Stomach (tissue), 8 donors: ENCODE measurements at regions not wholly inside any gene's neighbourhood (a gene's known extent, or its start where the extent isn't known, plus 50 kb on each side); places are given as distances from the start of the nearest gene placed in this dataset.

Experiments used
- DNase-seq, 2 donors: peaks; one replicate each; pipeline versions ENCODE4 v3.0.0 to v3.0.0-alpha.2; 2013 to 2019
- H3K27ac ChIP-seq, 5 donors: fragments of 200-600 bp in 4 of 5; sonication (generic) in 4 of 5; one replicate each; pipeline ENCODE4 v1.5.1; 2013 to 2019; ENCODE audit warnings: mild to moderate bottlenecking in 1 of 5, moderate library complexity in 1 of 5
- H3K27me3 ChIP-seq, 3 donors: fragments of 200-600 bp; sonication (generic); one replicate each; pipeline ENCODE4 v1.5.1; 2017 to 2019; ENCODE audit warnings: mixed run types in 1 of 3
- H3K36me3 ChIP-seq, 4 donors: fragments of 200-600 bp; sonication (generic); 1 replicate in 3 of 4; 2 replicates in 1 of 4; pipeline ENCODE4 v1.5.1; 2016 to 2019
- H3K4me1 ChIP-seq, 4 donors: fragments of 200-600 bp; sonication (generic); one replicate each; pipeline ENCODE4 v1.5.1; 2016 to 2019
- H3K4me3 ChIP-seq, 4 donors: fragments of 200-600 bp; sonication (generic) in 3 of 4; one replicate each; pipeline ENCODE4 v1.5.1; 2016 to 2019; ENCODE audit warnings: mild to moderate bottlenecking in 1 of 4
- H3K9me3 ChIP-seq, 4 donors: fragments of 200-600 bp; sonication (generic); one replicate each; pipeline ENCODE4 v1.5.1; 2016 to 2019
- EP300 ChIP-seq: sonication (generic); formaldehyde crosslinking; IDR thresholded peaks from one replicate; pipeline ENCODE4 v1.6.1; 2017; ENCODE audit warnings: antibody characterized with exemption
- POLR2A ChIP-seq, 4 donors: fragments of 450-650 bp; IDR thresholded peaks; one replicate each; pipeline ENCODE4 v1.6.1; 2016; ENCODE audit warnings: antibody characterized with exemption in 4 of 4, control low read depth in 2 of 4, mild to moderate bottlenecking in 1 of 4, moderate library complexity in 1 of 4
- POLR2AphosphoS5 ChIP-seq, 3 donors: sonication (generic); formaldehyde crosslinking; IDR thresholded peaks; one replicate each; pipeline ENCODE4 v1.6.1; 2016; ENCODE audit warnings: antibody characterized with exemption in 3 of 3
- WGBS, 5 donors: extraction: QIAGEN DNeasy Blood & Tissue Kit in 3 of 5; methylation state at CpG; one replicate each; pipeline versions ENCODE4 v1.1.5 to v1.1.7; 2013 to 2018; 5-methylcytosine and 5-hydroxymethylcytosine counted together
- intact Hi-C: fragments of 100-400 bp; cut with DNase I; formaldehyde crosslinking; loops from one replicate; pipeline ENCODE4 v1.15.1; 2023; ENCODE audit warnings: low total_unique reads
- TF ChIP-seq, protein P1 (sequence below), 7 experiments: fragments of 450-650 bp in 4 of 7; fragments of 200-600 bp in 3 of 7; sonication (generic) in 3 of 7; IDR thresholded peaks; one replicate each; pipeline ENCODE4 v1.5.1; 2016 to 2019; ENCODE audit warnings: antibody characterized with exemption in 7 of 7, control low read depth in 2 of 7, mild to moderate bottlenecking in 1 of 7
- donor health status: healthy with polysubstance abuse.
- donor health status: Bipolar disorder and iron deficiency.
- donor health status: healthy.

DNA sequence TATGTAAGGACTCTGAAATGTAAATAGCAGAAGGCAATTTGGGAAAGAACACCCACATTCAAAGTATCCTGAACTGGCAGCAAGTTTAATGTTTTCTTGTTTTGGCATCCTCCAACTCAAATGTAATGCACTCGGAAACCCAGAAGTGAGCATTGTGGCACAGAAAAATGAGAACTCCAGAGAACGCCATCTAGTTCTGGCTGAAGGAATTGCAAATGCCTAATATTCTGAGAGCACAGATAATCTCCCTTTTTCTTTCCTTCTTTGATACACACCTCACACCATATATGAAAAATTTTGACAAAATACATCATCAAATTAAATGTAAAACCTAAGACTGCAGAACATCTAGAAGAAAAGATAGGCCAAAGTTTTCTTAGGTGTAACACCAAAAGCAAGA lies 52.1 kb downstream of the PWWP3B start:
- no peak for DNase-seq
- Histone ChIP-seq H3K9me3 (no peaks in the 10 kb centered on the region), H3K27me3 (no peaks in the 10 kb centered on the region), H3K4me3 (no peak overlapping the region), H3K36me3 (no peaks in the 10 kb centered on the region), H3K27ac (no peak overlapping the region), H3K4me1 (no peaks in the 10 kb centered on the region)
- intact Hi-C loops: no loop called here
- TF ChIP-seq, protein P1, sequence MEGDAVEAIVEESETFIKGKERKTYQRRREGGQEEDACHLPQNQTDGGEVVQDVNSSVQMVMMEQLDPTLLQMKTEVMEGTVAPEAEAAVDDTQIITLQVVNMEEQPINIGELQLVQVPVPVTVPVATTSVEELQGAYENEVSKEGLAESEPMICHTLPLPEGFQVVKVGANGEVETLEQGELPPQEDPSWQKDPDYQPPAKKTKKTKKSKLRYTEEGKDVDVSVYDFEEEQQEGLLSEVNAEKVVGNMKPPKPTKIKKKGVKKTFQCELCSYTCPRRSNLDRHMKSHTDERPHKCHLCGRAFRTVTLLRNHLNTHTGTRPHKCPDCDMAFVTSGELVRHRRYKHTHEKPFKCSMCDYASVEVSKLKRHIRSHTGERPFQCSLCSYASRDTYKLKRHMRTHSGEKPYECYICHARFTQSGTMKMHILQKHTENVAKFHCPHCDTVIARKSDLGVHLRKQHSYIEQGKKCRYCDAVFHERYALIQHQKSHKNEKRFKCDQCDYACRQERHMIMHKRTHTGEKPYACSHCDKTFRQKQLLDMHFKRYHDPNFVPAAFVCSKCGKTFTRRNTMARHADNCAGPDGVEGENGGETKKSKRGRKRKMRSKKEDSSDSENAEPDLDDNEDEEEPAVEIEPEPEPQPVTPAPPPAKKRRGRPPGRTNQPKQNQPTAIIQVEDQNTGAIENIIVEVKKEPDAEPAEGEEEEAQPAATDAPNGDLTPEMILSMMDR (IDR thresholded peaks at IDR 0.05): peak in 2 of 7 experiments; percentile 13 to 14
- no peak for TF ChIP-seq POLR2AphosphoS5 (IDR thresholded peaks at IDR 0.05)
- no peak for TF ChIP-seq EP300
- no peak for TF ChIP-seq POLR2A (IDR thresholded peaks at IDR 0.05)
- WGBS, 5 donors: 20 to 51% (median 28%) methylated on average over 2 of the region's 2 CpGs

DNA sequence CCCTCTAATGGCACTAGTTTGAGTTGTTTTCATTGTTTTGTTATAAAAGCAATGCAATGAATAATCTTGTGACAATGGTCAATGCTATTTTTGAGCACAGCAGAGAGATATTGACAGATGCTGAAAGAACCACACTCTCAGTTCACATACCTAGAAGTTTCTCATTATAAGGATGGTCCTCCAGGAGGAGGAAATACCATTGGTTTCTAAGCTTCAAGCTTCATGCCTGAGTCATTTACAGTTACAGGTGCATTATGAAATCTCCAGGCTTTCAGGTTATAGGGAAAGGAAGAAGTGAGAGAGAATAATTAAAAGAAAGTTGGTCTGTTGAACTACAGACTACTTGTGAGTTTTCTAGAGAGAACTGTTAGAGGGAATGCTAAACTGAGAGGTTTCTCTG lies 75.3 kb downstream of the PWWP3B start:
- intact Hi-C loops: no loop called here
- TF ChIP-seq POLR2AphosphoS5 (IDR thresholded peaks at IDR 0.05) (no peak), EP300 (no peak), POLR2A (IDR thresholded peaks at IDR 0.05) (no peak)
- TF ChIP-seq, protein P1 (IDR thresholded peaks at IDR 0.05): no peak
- Histone ChIP-seq H3K4me1 (no peaks in the 10 kb centered on the region), H3K36me3 (no peaks in the 10 kb centered on the region), H3K27ac (no peak overlapping the region), H3K4me3 (no peak overlapping the region), H3K27me3 (no peaks in the 10 kb centered on the region), H3K9me3 (no peaks in the 10 kb centered on the region)
- DNase-seq: no peak

DNA sequence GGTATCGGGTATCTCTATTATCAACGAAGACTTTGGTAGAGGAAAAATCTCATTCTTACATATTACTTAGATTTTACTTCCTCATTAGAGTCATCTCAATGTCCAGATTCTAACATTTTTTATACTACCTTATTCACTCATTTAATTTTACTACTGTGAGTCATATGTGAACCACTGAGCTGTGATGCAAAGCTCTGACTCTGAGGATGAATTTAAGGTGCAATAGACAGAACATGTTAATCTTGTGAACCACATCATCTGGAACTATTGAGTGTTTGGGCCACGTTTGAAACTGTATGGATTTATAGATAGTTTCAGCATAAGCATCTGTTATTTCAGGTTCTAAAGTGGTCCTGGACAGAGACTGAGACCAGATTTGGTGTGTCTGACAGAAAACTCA lies 78.4 kb downstream of the PWWP3B start:
- Histone ChIP-seq H3K4me1 (no peaks in the 10 kb centered on the region), H3K27me3 (no peaks in the 10 kb centered on the region), H3K36me3 (no peaks in the 10 kb centered on the region), H3K4me3 (no peak overlapping the region), H3K27ac (no peak overlapping the region), H3K9me3 (no peaks in the 10 kb centered on the region)
- intact Hi-C loops: no loop called here
- no peak for TF ChIP-seq EP300
- DNase-seq: no peak
- 58 to 75% (median 64%) methylated on average over 3 of the region's 3 CpGs for WGBS, 5 donors

DNA sequence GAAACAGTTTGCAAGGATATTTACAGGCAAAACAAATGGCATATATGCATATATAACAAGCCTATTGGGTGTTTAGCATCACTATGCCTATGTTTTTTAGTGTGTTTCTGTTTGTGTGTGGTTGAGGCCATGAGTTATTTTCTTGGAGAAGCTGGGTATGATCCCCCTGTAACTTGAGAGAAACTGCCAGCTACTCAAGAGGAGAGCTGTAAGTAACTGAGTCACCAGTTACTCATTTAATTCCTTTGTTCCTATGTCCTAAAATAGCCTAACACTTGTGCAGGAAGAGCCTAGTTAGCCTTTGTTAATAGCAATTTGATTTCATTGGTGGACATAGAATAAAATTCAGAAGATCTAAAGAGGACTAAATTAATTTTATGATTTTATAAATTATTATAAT lies 79.1 kb downstream of the PWWP3B start:
- H3K27me3 ChIP-seq: no peaks in the 10 kb centered on the region
- H3K4me3 ChIP-seq: no peak overlapping the region
- H3K9me3 ChIP-seq: no peaks in the 10 kb centered on the region
- TF ChIP-seq POLR2AphosphoS5 (IDR thresholded peaks at IDR 0.05) (no peak), EP300 (no peak), POLR2A (IDR thresholded peaks at IDR 0.05) (no peak)
- TF ChIP-seq, protein P1 (IDR thresholded peaks at IDR 0.05): no peak
- no peaks in the 10 kb centered on the region for H3K36me3 ChIP-seq
- H3K4me1 ChIP-seq: no peaks in the 10 kb centered on the region
- no peak overlapping the region for H3K27ac ChIP-seq
- intact Hi-C loops: no loop called here
- DNase-seq: no peak

DNA sequence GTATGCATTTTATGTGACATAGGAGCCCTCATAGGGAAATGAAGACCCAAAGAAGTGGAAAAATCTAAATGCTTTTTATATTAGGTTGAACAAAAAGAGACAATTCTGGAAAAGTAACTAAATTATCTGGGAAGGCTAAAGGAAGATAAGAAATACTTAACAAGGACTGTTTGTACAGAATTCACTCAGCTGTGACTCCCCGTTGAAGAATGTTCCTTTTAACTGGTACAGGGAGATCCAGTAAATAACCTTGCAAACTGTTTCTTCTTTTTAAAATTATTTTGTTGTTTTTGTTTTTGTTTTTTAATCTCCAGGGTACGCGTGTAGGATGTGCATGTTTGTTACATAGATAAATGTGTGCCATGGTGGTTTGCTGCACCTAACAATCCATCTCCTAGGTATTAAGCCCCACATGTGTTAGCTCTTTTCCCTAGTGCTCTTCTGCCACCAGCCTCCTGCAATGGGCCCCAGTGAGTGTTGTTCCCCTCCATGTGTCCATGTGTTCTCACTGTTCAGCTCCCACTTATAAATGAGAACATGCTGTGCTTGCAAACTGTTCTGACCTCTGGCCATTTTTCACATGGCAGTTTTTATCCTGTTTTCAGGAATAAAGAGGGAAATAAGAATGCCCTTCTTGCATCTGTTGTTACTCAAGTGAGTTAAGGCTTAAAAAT lies 81.7 kb downstream of the PWWP3B start:
- DNase-seq: no peak
- TF ChIP-seq EP300: no peak
- no peak for TF ChIP-seq POLR2AphosphoS5 (IDR thresholded peaks at IDR 0.05)
- TF ChIP-seq, protein P1 (IDR thresholded peaks at IDR 0.05): no peak
- TF ChIP-seq POLR2A (IDR thresholded peaks at IDR 0.05): no peak
- no peak overlapping the region for H3K27ac ChIP-seq
- H3K4me1 ChIP-seq: no peaks in the 10 kb centered on the region
- no peaks in the 10 kb centered on the region for H3K27me3 ChIP-seq
- WGBS, 5 donors: 66 to 90% (median 78%) methylated on average over 3 of the region's 3 CpGs
- H3K4me3 ChIP-seq: no peak overlapping the region
- peaks cover 0 to 2% (median 0%) of the 10 kb centered on the region in 4 donors for H3K9me3 ChIP-seq
- no peaks in the 10 kb centered on the region for H3K36me3 ChIP-seq
- intact Hi-C loops: no loop called here
